MG63 (cell line): ENCODE measurements at regions not wholly inside any gene's neighbourhood (a gene's known extent, or its start where the extent isn't known, plus 50 kb on each side); places are given as distances from the start of the nearest gene placed in this dataset.

Experiments
- DNase-seq: peaks from one replicate; pipeline ENCODE4 v3.0.0-alpha.2; 2020
- H3K27me3 ChIP-seq: fragments of 250-450 bp; sonication (Bioruptor Pico); 2 replicates; pipeline ENCODE4 v1.5.1; 2020; ENCODE audit warnings: mild to moderate bottlenecking, moderate library complexity
- H3K36me3 ChIP-seq: fragments of 250-450 bp; sonication (Bioruptor Pico); 2 replicates; pipeline ENCODE4 v1.5.1; 2020; ENCODE audit warnings: mild to moderate bottlenecking, moderate library complexity
- H3K4me3 ChIP-seq: fragments of 250-450 bp; sonication (Bioruptor Pico); 2 replicates; pipeline ENCODE4 v1.5.1; 2020; ENCODE audit warnings: mild to moderate bottlenecking, moderate library complexity
- H3K9me3 ChIP-seq: fragments of 250-450 bp; sonication (Bioruptor Pico); 2 replicates; pipeline ENCODE4 v1.5.1; 2020; ENCODE audit warnings: mild to moderate bottlenecking, moderate library complexity

DNA sequence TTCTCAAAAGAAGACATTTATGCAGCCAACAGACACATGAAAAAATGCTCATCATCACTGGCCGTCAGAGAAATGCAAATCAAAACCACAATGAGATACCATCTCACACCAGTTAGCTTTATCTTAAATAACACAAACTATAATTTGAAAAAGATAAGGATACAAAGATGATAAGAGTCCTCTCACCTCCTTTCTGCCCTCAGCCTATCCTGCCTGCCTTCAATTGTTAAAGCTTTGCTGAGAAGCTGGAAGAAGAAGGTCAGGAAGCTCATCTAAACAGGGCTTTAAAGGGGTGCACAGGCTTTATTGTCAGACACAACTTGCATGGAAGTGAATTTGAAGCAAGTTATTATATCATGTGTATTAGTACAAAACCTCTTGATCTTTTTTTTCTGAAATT is 676.3 kb upstream of the GOT2 start:
- no peak for DNase-seq
- no peaks in the 10 kb centered on the region for H3K27me3 ChIP-seq
- no peak overlapping the region for H3K4me3 ChIP-seq
- H3K36me3 ChIP-seq: no peaks in the 10 kb centered on the region
- H3K9me3 ChIP-seq: peaks cover 3% of the 10 kb centered on the region; the same call in 1 of the 2 replicates

- Histone ChIP-seq H3K36me3 (no peaks in the 10 kb centered on the region), H3K9me3 (no peaks in the 10 kb centered on the region), H3K4me3 (no peak overlapping the region), H3K27me3 (no peaks in the 10 kb centered on the region)
- DNase-seq: no peak
These were observed 671.7 kb upstream of the GOT2 start for GRCh38 chr16:59405802-59406201.

DNA sequence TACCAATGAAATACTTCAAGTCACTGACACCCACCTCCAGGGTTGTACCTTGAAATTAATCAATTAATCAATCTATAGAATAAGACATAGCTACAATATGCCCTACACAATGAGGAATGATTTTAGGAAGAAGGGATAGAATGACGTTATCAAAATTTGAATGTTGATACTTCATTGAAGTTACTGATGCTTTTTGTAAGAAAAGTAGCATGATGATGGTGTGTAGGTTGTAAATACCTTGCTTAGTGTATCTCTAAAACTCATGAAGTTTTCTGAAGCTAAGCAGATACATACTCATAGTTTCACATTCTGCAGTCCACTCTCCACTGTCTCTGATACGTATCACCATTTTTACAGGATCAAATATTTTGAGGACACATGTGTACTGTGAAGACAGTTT is 670.4 kb upstream of the GOT2 start:
- no peaks in the 10 kb centered on the region for H3K36me3 ChIP-seq
- H3K27me3 ChIP-seq: no peaks in the 10 kb centered on the region
- no peaks in the 10 kb centered on the region for H3K9me3 ChIP-seq
- DNase-seq: no peak
- no peak overlapping the region for H3K4me3 ChIP-seq

GRCh38 chr16:59400830-59401229 is 666.7 kb upstream of the GOT2 start:
- Histone ChIP-seq H3K9me3 (no peaks in the 10 kb centered on the region), H3K36me3 (no peaks in the 10 kb centered on the region), H3K4me3 (no peak overlapping the region), H3K27me3 (no peaks in the 10 kb centered on the region)
- DNase-seq: no peak

DNA sequence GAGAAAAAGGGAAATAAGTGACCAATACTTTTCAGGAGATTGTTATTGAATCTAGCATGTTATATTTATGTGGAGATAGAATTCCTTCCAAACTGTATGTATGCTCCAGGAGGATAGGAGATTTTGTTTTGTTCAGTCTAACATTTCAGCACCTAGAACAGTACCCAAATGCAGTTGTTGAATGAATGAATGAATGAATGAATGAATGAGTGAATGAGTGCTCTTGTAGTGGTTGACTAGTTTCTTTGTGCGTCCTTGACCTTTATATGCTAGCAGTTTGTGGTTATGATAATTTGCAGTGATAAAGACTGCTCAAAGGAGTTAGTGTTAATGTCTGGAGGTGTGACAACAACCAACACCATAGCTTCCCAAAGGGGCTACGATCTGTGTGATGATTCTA is 663.5 kb upstream of the GOT2 start:
- no peak for DNase-seq
- Histone ChIP-seq H3K4me3 (no peak overlapping the region), H3K9me3 (no peaks in the 10 kb centered on the region), H3K27me3 (no peaks in the 10 kb centered on the region), H3K36me3 (no peaks in the 10 kb centered on the region)

DNA sequence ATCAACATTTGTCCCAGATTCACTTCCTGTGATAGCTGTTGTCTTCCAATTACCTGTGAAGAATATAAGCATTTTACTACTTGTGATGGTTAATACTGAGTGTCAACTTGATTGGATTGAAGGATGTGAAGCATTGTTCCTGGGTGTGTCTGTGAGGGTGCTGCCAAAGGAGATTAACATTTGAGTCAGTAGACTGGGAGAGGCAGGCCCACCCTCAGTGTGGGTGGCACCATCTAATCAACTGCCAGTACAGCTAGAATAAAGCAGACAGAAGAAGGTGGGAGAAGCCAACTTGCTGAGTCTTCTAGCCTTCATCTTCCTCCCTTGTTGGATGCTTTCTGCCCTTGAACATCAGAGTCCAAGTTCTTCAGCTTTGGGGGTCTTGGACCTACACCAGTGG is 660.4 kb upstream of the GOT2 start:
- DNase-seq: peak; percentile 59
- Histone ChIP-seq H3K27me3 (no peaks in the 10 kb centered on the region), H3K9me3 (no peaks in the 10 kb centered on the region), H3K4me3 (no peak overlapping the region), H3K36me3 (no peaks in the 10 kb centered on the region)

DNA sequence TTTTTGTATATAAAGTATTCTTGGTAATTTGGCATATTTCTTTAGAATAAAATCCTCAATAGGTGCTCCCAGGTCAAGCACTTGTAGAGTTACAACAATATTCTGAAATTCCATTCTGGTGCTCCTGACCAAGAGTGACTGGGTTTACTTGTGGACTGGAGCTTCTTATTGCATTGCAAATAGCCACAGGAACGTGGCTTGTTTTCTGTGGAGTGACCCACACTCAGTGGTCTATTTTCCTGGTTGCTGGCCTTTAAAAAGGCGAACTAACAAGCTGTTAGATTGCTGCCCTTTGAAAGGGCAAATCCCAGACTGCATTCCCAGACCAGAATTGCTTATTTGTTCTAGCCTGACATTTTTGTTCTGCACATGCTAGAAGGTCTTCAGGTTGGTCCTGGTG is 658.8 kb upstream of the GOT2 start:
- no peak overlapping the region for H3K4me3 ChIP-seq
- no peaks in the 10 kb centered on the region for H3K27me3 ChIP-seq
- no peaks in the 10 kb centered on the region for H3K9me3 ChIP-seq
- H3K36me3 ChIP-seq: no peaks in the 10 kb centered on the region
- no peak for DNase-seq

GRCh38 chr16:59391617-59392364 is 657.7 kb upstream of the GOT2 start:
- H3K36me3 ChIP-seq: no peaks in the 10 kb centered on the region
- no peaks in the 10 kb centered on the region for H3K27me3 ChIP-seq
- H3K9me3 ChIP-seq: no peaks in the 10 kb centered on the region
- DNase-seq: no peak
- no peak overlapping the region for H3K4me3 ChIP-seq

DNA sequence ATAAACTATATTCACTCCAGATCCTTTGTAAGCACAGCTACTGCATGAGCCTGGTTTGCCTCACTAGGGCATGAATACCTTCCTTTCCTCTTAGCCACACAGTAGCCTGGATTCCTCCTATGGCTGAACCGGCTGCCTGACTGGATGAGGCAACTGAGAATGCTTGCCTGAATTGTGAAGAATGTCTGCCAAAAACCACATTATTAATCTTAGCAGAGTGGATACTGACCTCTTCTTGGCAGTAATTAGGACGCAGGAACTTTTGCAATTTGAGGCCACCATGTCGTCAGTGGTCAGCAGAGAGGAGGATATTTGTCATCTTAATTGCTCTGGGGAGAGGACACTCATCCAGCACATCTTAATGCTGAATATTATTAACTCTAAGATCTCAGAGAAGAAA is 651.8 kb upstream of the GOT2 start:
- H3K9me3 ChIP-seq: no peaks in the 10 kb centered on the region
- H3K27me3 ChIP-seq: no peaks in the 10 kb centered on the region
- H3K36me3 ChIP-seq: no peaks in the 10 kb centered on the region
- DNase-seq: peak; percentile 80
- H3K4me3 ChIP-seq: no peak overlapping the region

- Histone ChIP-seq H3K9me3 (no peaks in the 10 kb centered on the region), H3K36me3 (no peaks in the 10 kb centered on the region), H3K27me3 (no peaks in the 10 kb centered on the region), H3K4me3 (no peak overlapping the region)
- DNase-seq: peak; percentile 9
These were observed 651.4 kb upstream of the GOT2 start for GRCh38 chr16:59385491-59385890.

- Histone ChIP-seq H3K27me3 (no peaks in the 10 kb centered on the region), H3K9me3 (no peaks in the 10 kb centered on the region; the same call in 1 of the 2 replicates), H3K36me3 (no peaks in the 10 kb centered on the region), H3K4me3 (no peak overlapping the region)
- DNase-seq: no peak
These were observed 639.5 kb upstream of the GOT2 start for GRCh38 chr16:59373632-59374031.

- H3K27me3 ChIP-seq: no peaks in the 10 kb centered on the region
- H3K9me3 ChIP-seq: no peaks in the 10 kb centered on the region; the same call in none of the 2 replicates
- no peak overlapping the region for H3K4me3 ChIP-seq
- H3K36me3 ChIP-seq: no peaks in the 10 kb centered on the region
- DNase-seq: no peak
These were observed 636.6 kb upstream of the GOT2 start for GRCh38 chr16:59370717-59371116.

GRCh38 chr16:59369523-59369922 is 635.4 kb upstream of the GOT2 start:
- Histone ChIP-seq H3K4me3 (no peak overlapping the region), H3K27me3 (no peaks in the 10 kb centered on the region), H3K9me3 (no peaks in the 10 kb centered on the region; the same call in none of the 2 replicates), H3K36me3 (no peaks in the 10 kb centered on the region)
- no peak for DNase-seq

DNA sequence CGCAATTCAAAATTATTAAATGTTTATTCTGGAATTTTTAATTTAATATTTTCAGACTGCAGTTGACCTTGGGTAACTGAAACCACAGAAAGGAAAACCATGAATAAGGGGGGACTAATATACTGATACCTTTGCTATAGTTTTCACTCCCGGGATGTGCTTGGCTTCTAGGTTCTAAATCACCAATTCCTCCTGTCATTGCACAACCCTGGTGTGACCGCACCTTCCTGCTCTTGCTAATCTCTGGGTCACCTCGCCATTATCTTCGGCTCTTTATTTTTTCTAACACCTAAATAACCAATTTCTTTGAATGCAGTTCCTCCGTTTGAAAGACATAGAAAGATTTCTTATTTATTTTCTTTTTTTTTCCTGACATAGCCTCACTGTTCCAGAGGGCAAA is 634.5 kb upstream of the GOT2 start:
- Histone ChIP-seq H3K27me3 (no peaks in the 10 kb centered on the region), H3K4me3 (no peak overlapping the region), H3K9me3 (no peaks in the 10 kb centered on the region; the same call in none of the 2 replicates), H3K36me3 (no peaks in the 10 kb centered on the region)
- DNase-seq: no peak

GRCh38 chr16:59356709-59357108 is 622.6 kb upstream of the GOT2 start:
- H3K4me3 ChIP-seq: no peak overlapping the region
- DNase-seq: no peak
- H3K27me3 ChIP-seq: no peaks in the 10 kb centered on the region
- no peaks in the 10 kb centered on the region for H3K9me3 ChIP-seq
- no peaks in the 10 kb centered on the region for H3K36me3 ChIP-seq

DNA sequence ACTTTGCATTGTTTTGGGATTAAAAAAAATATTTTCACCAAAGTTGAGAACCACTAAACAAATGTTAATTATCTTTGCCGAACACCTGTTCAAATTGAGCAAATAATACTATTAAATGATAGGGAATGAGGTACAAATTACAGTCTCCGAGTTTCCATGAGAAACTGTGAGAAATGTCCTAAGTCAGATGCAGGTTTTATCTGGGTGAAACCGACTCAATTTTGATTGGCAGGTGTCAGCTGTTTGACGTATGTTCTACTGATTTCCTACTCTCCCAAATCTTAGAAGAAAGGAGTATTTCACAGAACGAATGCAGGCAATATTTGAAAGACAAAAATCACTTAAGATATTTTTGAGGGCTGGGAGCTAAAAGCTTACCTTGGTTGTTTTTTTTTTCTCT is 622.0 kb upstream of the GOT2 start:
- H3K9me3 ChIP-seq: no peaks in the 10 kb centered on the region
- H3K4me3 ChIP-seq: no peak overlapping the region
- H3K36me3 ChIP-seq: no peaks in the 10 kb centered on the region
- no peak for DNase-seq
- no peaks in the 10 kb centered on the region for H3K27me3 ChIP-seq

GRCh38 chr16:59355704-59356103 is 621.6 kb upstream of the GOT2 start:
- Histone ChIP-seq H3K9me3 (no peaks in the 10 kb centered on the region), H3K36me3 (no peaks in the 10 kb centered on the region), H3K27me3 (no peaks in the 10 kb centered on the region), H3K4me3 (no peak overlapping the region)
- DNase-seq: no peak

GRCh38 chr16:59351305-59351903 is 617.3 kb upstream of the GOT2 start:
- Histone ChIP-seq H3K36me3 (no peaks in the 10 kb centered on the region), H3K27me3 (no peaks in the 10 kb centered on the region), H3K4me3 (no peak overlapping the region), H3K9me3 (no peaks in the 10 kb centered on the region)
- DNase-seq: no peak
